H9 (cell line): ENCODE measurements at regions not wholly inside any gene's neighbourhood (a gene's known extent, or its start where the extent isn't known, plus 50 kb on each side); places are given as distances from the start of the nearest gene placed in this dataset.

ENCODE experiments used
- DNase-seq: peaks from one replicate; pipeline ENCODE4 v3.0.0-alpha.2; 2017
- H2AFZ ChIP-seq: one replicate; pipeline ENCODE4 v1.6.1; 2013; ENCODE audit warnings: mild to moderate bottlenecking, low read length, control low read depth, moderate library complexity
- H2AK5ac ChIP-seq: 2 replicates; pipeline ENCODE4 v1.6.1; 2013; ENCODE audit warnings: low read length, control low read depth, mixed read lengths; ENCODE audit not compliant: insufficient read length
- H2BK120ac ChIP-seq: one replicate; pipeline ENCODE4 v1.6.1; 2013; ENCODE audit warnings: low read depth, mild to moderate bottlenecking, low read length, control low read depth, inconsistent platforms; ENCODE audit not compliant: poor library complexity, severe bottlenecking
- H2BK12ac ChIP-seq: 2 replicates; pipeline ENCODE4 v1.6.1; 2013; ENCODE audit warnings: low read length, control low read depth, mixed read lengths, low read depth; ENCODE audit not compliant: insufficient read length
- H2BK15ac ChIP-seq: 2 replicates; pipeline ENCODE4 v1.6.1; 2013; ENCODE audit warnings: low read depth, low read length, control low read depth
- H2BK20ac ChIP-seq: one replicate; pipeline ENCODE4 v1.6.1; 2013; ENCODE audit warnings: low read depth, mild to moderate bottlenecking, low read length, control low read depth, inconsistent platforms; ENCODE audit not compliant: poor library complexity, severe bottlenecking
- H2BK5ac ChIP-seq: 2 replicates; pipeline ENCODE4 v1.6.1; 2013; ENCODE audit warnings: low read length, control low read depth, mixed read lengths; ENCODE audit not compliant: insufficient read length
- H3K14ac ChIP-seq: 2 replicates; pipeline ENCODE4 v1.6.1; 2013; ENCODE audit warnings: low read length, control low read depth; ENCODE audit not compliant: insufficient read depth
- H3K18ac ChIP-seq: 2 replicates; pipeline ENCODE4 v1.6.1; 2013; ENCODE audit warnings: low read depth, mild to moderate bottlenecking, mixed read lengths, low read length, control low read depth; ENCODE audit not compliant: insufficient read length
- H3K23ac ChIP-seq: 2 replicates; pipeline ENCODE4 v1.6.1; 2013; ENCODE audit warnings: low read length, control low read depth, mixed read lengths, low read depth; ENCODE audit not compliant: insufficient read length
- H3K23me2 ChIP-seq: 2 replicates; pipeline ENCODE4 v1.6.1; 2013; ENCODE audit warnings: low read depth, mild to moderate bottlenecking, mixed read lengths, low read length, control low read depth; ENCODE audit not compliant: insufficient read length, poor library complexity, severe bottlenecking
- H3K27ac ChIP-seq: 2 replicates; pipeline ENCODE4 v1.5.1; 2013; ENCODE audit warnings: low read length, control low read depth, mixed read lengths, low read depth; ENCODE audit not compliant: insufficient read length
- H3K27me3 ChIP-seq: 2 replicates; pipeline ENCODE4 v1.6.1; 2013; ENCODE audit warnings: low read length, control low read depth, inconsistent platforms; ENCODE audit not compliant: insufficient read depth
- H3K4ac ChIP-seq: 2 replicates; pipeline ENCODE4 v1.6.1; 2013; ENCODE audit warnings: low read depth, mild to moderate bottlenecking, control low read depth, inconsistent platforms, low read length, moderate library complexity
- H3K4me1 ChIP-seq: 2 replicates; pipeline ENCODE4 v1.6.1; 2013; ENCODE audit warnings: low read length, control low read depth, inconsistent platforms; ENCODE audit not compliant: insufficient read depth
- H3K4me2 ChIP-seq: 2 replicates; pipeline ENCODE4 v1.6.1; 2013; ENCODE audit warnings: low read length, control low read depth, mixed read lengths; ENCODE audit not compliant: insufficient read length, insufficient read depth
- H3K56ac ChIP-seq: 2 replicates; pipeline ENCODE4 v1.6.1; 2013; ENCODE audit warnings: low read depth, mild to moderate bottlenecking, mixed read lengths, low read length, control low read depth; ENCODE audit not compliant: insufficient read length
- H3K79me1 ChIP-seq: 2 replicates; pipeline ENCODE4 v1.6.1; 2013; ENCODE audit warnings: low read depth, mild to moderate bottlenecking, moderate library complexity, low read length, control low read depth, inconsistent platforms; ENCODE audit not compliant: insufficient read depth, poor library complexity, severe bottlenecking
- H3K79me2 ChIP-seq: 2 replicates; pipeline ENCODE4 v1.6.1; 2013; ENCODE audit warnings: low read length, control low read depth, inconsistent platforms; ENCODE audit not compliant: insufficient read depth
- H3K9ac ChIP-seq: 2 replicates; pipeline ENCODE4 v1.6.1; 2013; ENCODE audit warnings: low read length, control low read depth, mixed read lengths; ENCODE audit not compliant: insufficient read length; ENCODE audit errors: extremely low read depth
- H3K9me3 ChIP-seq: one replicate; pipeline ENCODE4 v1.6.1; 2013; ENCODE audit warnings: low read depth, low read length, inconsistent platforms; ENCODE audit not compliant: control insufficient read depth
- H3T11ph ChIP-seq: one replicate; pipeline ENCODE4 v1.6.1; 2013; ENCODE audit warnings: mild to moderate bottlenecking, low read length, control low read depth, inconsistent platforms
- H4K20me1 ChIP-seq: one replicate; pipeline ENCODE4 v1.6.1; 2013; ENCODE audit not compliant: control insufficient read depth, insufficient read length, insufficient read depth
- H4K5ac ChIP-seq: 2 replicates; pipeline ENCODE4 v1.6.1; 2013; ENCODE audit warnings: low read depth, mild to moderate bottlenecking, mixed read lengths, low read length, control low read depth; ENCODE audit not compliant: insufficient read length
- H4K8ac ChIP-seq: replicated peaks from 2 replicates; pipeline ENCODE4 v1.6.1; 2013; ENCODE audit warnings: low read length, control low read depth, mixed read lengths, low read depth; ENCODE audit not compliant: insufficient read length
- H4K91ac ChIP-seq: 2 replicates; pipeline ENCODE4 v1.6.1; 2013; ENCODE audit warnings: low read depth, mild to moderate bottlenecking, moderate library complexity, mixed read lengths, low read length, control low read depth; ENCODE audit not compliant: insufficient read length
- H3K27ac Mint-ChIP-seq, 3 experiments: 2 replicates in 2 of 3; 3 replicates in 1 of 3; pipeline ENCODE4 v1.8.0; 2020 to 2021; ENCODE audit warnings: mixed read lengths in 3 of 3, mild to moderate bottlenecking in 1 of 3, moderate library complexity in 1 of 3
- H3K27me3 Mint-ChIP-seq: 2 replicates; pipeline ENCODE4 v1.8.0; 2021; ENCODE audit warnings: low read depth, mild to moderate bottlenecking, moderate library complexity, mixed read lengths
- H3K36me3 Mint-ChIP-seq, 3 experiments: 2 replicates in 2 of 3; 3 replicates in 1 of 3; pipeline ENCODE4 v1.8.0; 2020 to 2021; ENCODE audit warnings: low read depth in 3 of 3, mixed read lengths in 3 of 3; ENCODE audit not compliant: insufficient read depth in 1 of 3
- H3K4me1 Mint-ChIP-seq, 2 experiments: 2 replicates each; pipeline ENCODE4 v1.8.0; 2020; ENCODE audit warnings: mixed read lengths in 2 of 2
- H3K4me3 Mint-ChIP-seq, 2 experiments: 2 replicates in 1 of 2; 3 replicates in 1 of 2; pipeline ENCODE4 v1.8.0; 2020 to 2021; ENCODE audit warnings: mild to moderate bottlenecking in 2 of 2, mixed read lengths in 2 of 2, moderate library complexity in 1 of 2
- H3K9me3 Mint-ChIP-seq, 2 experiments: 2 replicates in 1 of 2; 3 replicates in 1 of 2; pipeline ENCODE4 v1.8.0; 2020; ENCODE audit warnings: mild to moderate bottlenecking in 2 of 2, mixed read lengths in 2 of 2, moderate library complexity in 1 of 2
- WGBS: extraction: QIAGEN DNeasy Blood & Tissue Kit; methylation state at CpG from one replicate; pipeline ENCODE4 v1.1.7; 2013; ENCODE audit warnings: missing lambda C conversion rate, low lambda C conversion rate, mixed read lengths; ENCODE audit not compliant: insufficient read length; ENCODE audit errors: extremely low coverage; 5-methylcytosine and 5-hydroxymethylcytosine counted together
- TF ChIP-seq, protein P1 (sequence below): fragments of 200-600 bp; sonication (generic); conservative IDR thresholded peaks from 3 replicates; pipeline ENCODE4 v1.8.0; 2021; ENCODE audit warnings: antibody characterized with exemption, mild to moderate bottlenecking

GRCh38 chr7:68411742-68412141 is 1186.5 kb upstream of the AUTS2 start:
- no peak overlapping the region for H3K4ac ChIP-seq
- H3K79me1 ChIP-seq, result no peaks in the 10 kb centered on the region
- no peak overlapping the region for H3K14ac ChIP-seq
- H4K5ac ChIP-seq, result no peak overlapping the region
- no peak overlapping the region for H3K27ac ChIP-seq
- H2BK15ac ChIP-seq, result no peak overlapping the region
- no peak overlapping the region for H2BK5ac ChIP-seq
- H4K8ac ChIP-seq, result no peak overlapping the region
- H3K4me1 ChIP-seq, result peaks cover under 1% of the 10 kb centered on the region; the same call in 1 of the 2 replicates
- H3K56ac ChIP-seq, result no peak overlapping the region
- H3K9me3 ChIP-seq, result peaks cover 6% of the 10 kb centered on the region
- Mint-ChIP-seq H3K9me3 (peaks cover 9 to 16% of the 10 kb centered on the region in 2 experiments), H3K4me3 (no peak overlapping the region), H3K27ac (peak overlapping the region in 1 of 3 experiments; percentile 62; a peak in 2 of 7 replicates), H3K27me3 (no peaks in the 10 kb centered on the region), H3K36me3 (peaks cover 0 to 22% (median 2%) of the 10 kb centered on the region in 3 experiments; a peak in 4 of 7 replicates), H3K4me1 (peaks cover 36% of the 10 kb centered on the region in 2 experiments)
- no peak overlapping the region for H3K9ac ChIP-seq
- DNase-seq, result no peak
- H4K91ac ChIP-seq, result no peak overlapping the region
- no peak overlapping the region for H2AK5ac ChIP-seq
- no peak overlapping the region for H3K18ac ChIP-seq
- H4K20me1 ChIP-seq, result no peaks in the 10 kb centered on the region
- no peaks in the 10 kb centered on the region for H3K79me2 ChIP-seq
- TF ChIP-seq, protein P1, sequence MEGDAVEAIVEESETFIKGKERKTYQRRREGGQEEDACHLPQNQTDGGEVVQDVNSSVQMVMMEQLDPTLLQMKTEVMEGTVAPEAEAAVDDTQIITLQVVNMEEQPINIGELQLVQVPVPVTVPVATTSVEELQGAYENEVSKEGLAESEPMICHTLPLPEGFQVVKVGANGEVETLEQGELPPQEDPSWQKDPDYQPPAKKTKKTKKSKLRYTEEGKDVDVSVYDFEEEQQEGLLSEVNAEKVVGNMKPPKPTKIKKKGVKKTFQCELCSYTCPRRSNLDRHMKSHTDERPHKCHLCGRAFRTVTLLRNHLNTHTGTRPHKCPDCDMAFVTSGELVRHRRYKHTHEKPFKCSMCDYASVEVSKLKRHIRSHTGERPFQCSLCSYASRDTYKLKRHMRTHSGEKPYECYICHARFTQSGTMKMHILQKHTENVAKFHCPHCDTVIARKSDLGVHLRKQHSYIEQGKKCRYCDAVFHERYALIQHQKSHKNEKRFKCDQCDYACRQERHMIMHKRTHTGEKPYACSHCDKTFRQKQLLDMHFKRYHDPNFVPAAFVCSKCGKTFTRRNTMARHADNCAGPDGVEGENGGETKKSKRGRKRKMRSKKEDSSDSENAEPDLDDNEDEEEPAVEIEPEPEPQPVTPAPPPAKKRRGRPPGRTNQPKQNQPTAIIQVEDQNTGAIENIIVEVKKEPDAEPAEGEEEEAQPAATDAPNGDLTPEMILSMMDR, result no peak
- H2BK120ac ChIP-seq, result no peak overlapping the region
- no peak overlapping the region for H2AFZ ChIP-seq
- H3K4me2 ChIP-seq, result no peak overlapping the region
- no peaks in the 10 kb centered on the region for H3K27me3 ChIP-seq
- WGBS, result no CpG with 5 or more reads among the region's 6 CpGs
- H3K23me2 ChIP-seq, result no peaks in the 10 kb centered on the region
- H3T11ph ChIP-seq, result no peak overlapping the region
- H3K23ac ChIP-seq, result no peak overlapping the region
- no peak overlapping the region for H2BK12ac ChIP-seq
- no peak overlapping the region for H2BK20ac ChIP-seq
